H1 (cell line): ENCODE measurements at regions not wholly inside any gene's neighbourhood (a gene's known extent, or its start where the extent isn't known, plus 50 kb on each side); places are given as distances from the start of the nearest gene placed in this dataset.

Experiments
- CTCF ChIA-PET: fragments of 300-600 bp; sonication (Branson Sonifier 250); formaldehyde crosslinking; loops from one replicate; lab custom pipeline; 2021; ENCODE audit not compliant: partially characterized antibody; lab: Charles Lee
- POLR2A ChIA-PET: fragments of 300-600 bp; sonication (Branson Sonifier 250); formaldehyde crosslinking; loops from one replicate; lab custom pipeline; 2021; ENCODE audit warnings: inconsistent platforms; ENCODE audit not compliant: partially characterized antibody; lab: Charles Lee
- DNase-seq, 2 experiments: peaks; one replicate each; pipeline versions ENCODE4 v3.0.0 to v3.0.0-alpha.2; 2010 to 2022; ENCODE audit warnings: low spot score in 2 of 2, low read depth in 1 of 2, mixed read lengths in 1 of 2
- FAIRE-seq: peaks from 2 replicates; lab custom pipeline; 2011; peaks lifted over from hg19 to GRCh38; lab: Jason Lieb, UNC
- H2AFZ ChIP-seq: 2 replicates; pipeline ENCODE4 v1.8.1; 2012; ENCODE audit warnings: low read length, inconsistent platforms
- H2AK5ac ChIP-seq: 2 replicates; pipeline ENCODE4 v1.6.1; 2013; ENCODE audit warnings: low read depth, low read length
- H2BK120ac ChIP-seq: replicated peaks from 2 replicates; pipeline ENCODE3; 2013; ENCODE audit warnings: low read depth, low read length, inconsistent platforms
- H2BK12ac ChIP-seq: 2 replicates; pipeline ENCODE4 v1.6.1; 2013; ENCODE audit warnings: low read depth, low read length
- H2BK15ac ChIP-seq: 2 replicates; pipeline ENCODE4 v1.6.1; 2013; ENCODE audit warnings: low read length
- H2BK20ac ChIP-seq: 2 replicates; pipeline ENCODE4 v1.6.1; 2013; ENCODE audit warnings: low read length
- H2BK5ac ChIP-seq: 2 replicates; pipeline ENCODE4 v1.6.1; 2013; ENCODE audit warnings: low read depth, low read length
- H3K14ac ChIP-seq: 2 replicates; pipeline ENCODE4 v1.6.1; 2013; ENCODE audit warnings: inconsistent platforms; ENCODE audit not compliant: insufficient read length
- H3K18ac ChIP-seq: 2 replicates; pipeline ENCODE4 v1.6.1; 2013; ENCODE audit warnings: low read length; ENCODE audit errors: extremely low read depth
- H3K23ac ChIP-seq: 2 replicates; pipeline ENCODE4 v1.6.1; 2013; ENCODE audit warnings: inconsistent platforms; ENCODE audit not compliant: insufficient read length
- H3K23me2 ChIP-seq: 2 replicates; pipeline ENCODE4 v1.6.1; 2013; ENCODE audit warnings: low read depth, low read length
- H3K27ac ChIP-seq: 2 replicates; pipeline ENCODE4 v1.6.1; 2011; ENCODE audit warnings: low read depth, low read length, inconsistent platforms
- H3K27me3 ChIP-seq, 4 experiments: replicated peaks in 1 of 4; 1 replicate in 1 of 4; 2 replicates in 3 of 4; pipeline versions ENCODE4 v1.6.1 to v1.8.1; 2011 to 2013; ENCODE audit warnings: low read length in 3 of 4, mild to moderate bottlenecking in 3 of 4, inconsistent platforms in 2 of 4, mixed read lengths in 2 of 4, moderate library complexity in 1 of 4; ENCODE audit not compliant: control insufficient read depth in 3 of 4, insufficient read depth in 3 of 4; ENCODE audit errors: extremely low read depth in 1 of 4
- H3K36me3 ChIP-seq, 4 experiments: 2 replicates each; pipeline versions ENCODE4 v1.6.1 to v1.8.1; 2011 to 2013; ENCODE audit warnings: mild to moderate bottlenecking in 4 of 4, low read length in 3 of 4, moderate library complexity in 2 of 4, control low read depth in 1 of 4, inconsistent platforms in 1 of 4; ENCODE audit not compliant: insufficient read depth in 4 of 4, control insufficient read depth in 2 of 4
- H3K4ac ChIP-seq: replicated peaks from 2 replicates; pipeline ENCODE3; 2013; ENCODE audit warnings: low read length, low read depth, mixed read lengths, inconsistent platforms; ENCODE audit not compliant: insufficient read length
- H3K4me1 ChIP-seq, 4 experiments: replicated peaks in 1 of 4; 1 replicate in 1 of 4; 2 replicates in 3 of 4; pipeline versions ENCODE4 v1.6.1 to v1.8.1; 2011 to 2013; ENCODE audit warnings: low read length in 3 of 4, inconsistent platforms in 2 of 4, mixed read lengths in 1 of 4; ENCODE audit not compliant: insufficient read depth in 4 of 4, control insufficient read depth in 3 of 4
- H3K4me2 ChIP-seq, 2 experiments: 2 replicates each; pipeline versions ENCODE4 v1.6.1 to v1.8.1; 2011 to 2013; ENCODE audit warnings: low read depth in 2 of 2, low read length in 2 of 2, control low read depth in 1 of 2, inconsistent platforms in 1 of 2, mild to moderate bottlenecking in 1 of 2; ENCODE audit not compliant: insufficient read depth in 1 of 2
- H3K4me3 ChIP-seq, 4 experiments: fragments of 200-600, 300-600 bp in 1 of 4; sonication (generic), shearing (Covaris generic), sonication (Bioruptor Twin) in 1 of 4; 2 replicates each; pipeline versions ENCODE4 v1.5.1 to v1.8.1; 2011 to 2016; ENCODE audit warnings: low read length in 4 of 4, low read depth in 3 of 4, control low read depth in 2 of 4, inconsistent platforms in 2 of 4, mild to moderate bottlenecking in 2 of 4, mixed read lengths in 1 of 4, moderate library complexity in 1 of 4; ENCODE audit not compliant: insufficient read depth in 2 of 4; ENCODE audit errors: extremely low read depth in 1 of 4
- H3K56ac ChIP-seq: replicated peaks from 2 replicates; pipeline ENCODE3; 2013; ENCODE audit warnings: low read depth, mild to moderate bottlenecking, mixed read lengths, low read length, inconsistent platforms; ENCODE audit not compliant: insufficient read length
- H3K79me1 ChIP-seq: 2 replicates; pipeline ENCODE4 v1.6.1; 2013; ENCODE audit warnings: low read depth, low read length, control low read depth
- H3K79me2 ChIP-seq, 2 experiments: 2 replicates each; pipeline versions ENCODE4 v1.6.1 to v1.8.1; 2012 to 2013; ENCODE audit warnings: low read length in 2 of 2, mild to moderate bottlenecking in 2 of 2, inconsistent platforms in 1 of 2; ENCODE audit not compliant: insufficient read depth in 2 of 2, control insufficient read depth in 1 of 2
- H3K9ac ChIP-seq, 4 experiments: replicated peaks in 1 of 4; 1 replicate in 1 of 4; 2 replicates in 3 of 4; pipeline versions ENCODE4 v1.6.1 to v1.8.1; 2011 to 2013; ENCODE audit warnings: low read depth in 3 of 4, low read length in 3 of 4, control low read depth in 2 of 4, mild to moderate bottlenecking in 2 of 4, moderate library complexity in 2 of 4, inconsistent platforms in 1 of 4; ENCODE audit errors: extremely low read depth in 1 of 4
- H3K9me3 ChIP-seq, 2 experiments: 2 replicates each; pipeline versions ENCODE4 v1.6.1 to v1.8.1; 2012 to 2013; ENCODE audit warnings: mild to moderate bottlenecking in 2 of 2, moderate library complexity in 2 of 2, control low read depth in 1 of 2, inconsistent platforms in 1 of 2, low read depth in 1 of 2, low read length in 1 of 2, mixed read lengths in 1 of 2; ENCODE audit not compliant: insufficient read depth in 2 of 2
- H4K20me1 ChIP-seq, 2 experiments: replicated peaks in 1 of 2; 2 replicates each; pipeline versions ENCODE3 to v1.8.1; 2011 to 2013; ENCODE audit warnings: inconsistent platforms in 2 of 2, low read length in 2 of 2, mild to moderate bottlenecking in 1 of 2; ENCODE audit not compliant: insufficient read depth in 2 of 2, control insufficient read depth in 1 of 2
- H4K5ac ChIP-seq: 2 replicates; pipeline ENCODE4 v1.6.1; 2013; ENCODE audit warnings: low read length, low read depth, mixed read lengths, inconsistent platforms; ENCODE audit not compliant: insufficient read length
- H4K8ac ChIP-seq: 2 replicates; pipeline ENCODE4 v1.8.0; 2013; ENCODE audit warnings: mild to moderate bottlenecking, moderate library complexity, low read length, inconsistent platforms; ENCODE audit not compliant: insufficient read depth; ENCODE audit errors: extremely low read depth
- H4K91ac ChIP-seq: replicated peaks from 2 replicates; pipeline ENCODE3; 2013; ENCODE audit warnings: low read length, mixed read lengths, inconsistent platforms; ENCODE audit not compliant: insufficient read length
- BRCA1 ChIP-seq: IDR thresholded peaks from 2 replicates; pipeline ENCODE4 v1.6.1; 2012; ENCODE audit warnings: low read depth, low read length, improper control_type of control experiment
- GABPA ChIP-seq: IDR thresholded peaks from 2 replicates; pipeline ENCODE4 v1.6.1; 2011; ENCODE audit warnings: mild to moderate bottlenecking, low read length, moderate library complexity, borderline replicate concordance; ENCODE audit not compliant: insufficient read depth
- PHF8 ChIP-seq: fragments of 200-600 bp; sonication (generic); conservative IDR thresholded peaks from 2 replicates; pipeline ENCODE4 v1.7.1; 2012; ENCODE audit warnings: low read depth, mild to moderate bottlenecking, inconsistent platforms, low read length, moderate library complexity
- RAD21 ChIP-seq, 2 experiments: IDR thresholded peaks in 1 of 2; conservative IDR thresholded peaks in 1 of 2; 2 replicates each; pipeline ENCODE4 v1.6.1; 2011; ENCODE audit warnings: low read depth in 2 of 2, low read length in 2 of 2, improper control_type of control experiment in 1 of 2, inconsistent platforms in 1 of 2, mild to moderate bottlenecking in 1 of 2, moderate library complexity in 1 of 2
- SP1 ChIP-seq: IDR thresholded peaks from 2 replicates; pipeline ENCODE4 v1.6.1; 2011; ENCODE audit warnings: low read depth, low read length
- SP2 ChIP-seq: IDR thresholded peaks from 2 replicates; pipeline ENCODE4 v1.6.1; 2012; ENCODE audit warnings: mild to moderate bottlenecking, low read length, inconsistent platforms
- TAF1 ChIP-seq: IDR thresholded peaks from 2 replicates; pipeline ENCODE4 v1.6.1; 2011; ENCODE audit warnings: mild to moderate bottlenecking, low read depth, low read length
- TBP ChIP-seq: IDR thresholded peaks from 2 replicates; pipeline ENCODE4 v1.6.1; 2011; ENCODE audit warnings: low read depth, low read length, improper control_type of control experiment
- YY1 ChIP-seq: IDR thresholded peaks from 2 replicates; pipeline ENCODE4 v1.6.1; 2011; ENCODE audit warnings: low read depth, mild to moderate bottlenecking, low read length
- ZNF274 ChIP-seq: IDR thresholded peaks from 2 replicates; pipeline ENCODE4 v1.7.0; 2012; ENCODE audit warnings: low read length, borderline replicate concordance; ENCODE audit errors: extremely low read depth
- WGBS, 2 experiments: shearing (Covaris generic) in 1 of 2; methylation state at CpG; one replicate each; pipeline versions ENCODE4 v1.1.6 to v1.1.7; 2013 to 2015; ENCODE audit warnings: low lambda C conversion rate in 2 of 2, mixed read lengths in 2 of 2, inconsistent platforms in 1 of 2, low coverage in 1 of 2, missing lambda C conversion rate in 1 of 2; ENCODE audit not compliant: insufficient replicate concordance in 2 of 2, insufficient coverage in 1 of 2, insufficient read length in 1 of 2; ENCODE audit errors: extremely low coverage in 1 of 2, missing lambda C conversion rate in 1 of 2; 5-methylcytosine and 5-hydroxymethylcytosine counted together
- TF ChIP-seq, protein P1 (sequence below), 3 experiments: IDR thresholded peaks; 1 replicate in 2 of 3; 2 replicates in 1 of 3; pipeline versions ENCODE4 v1.5.1 to v1.6.1; 2011; ENCODE audit warnings: low read length in 3 of 3, mild to moderate bottlenecking in 3 of 3, inconsistent platforms in 2 of 3, low read depth in 1 of 3, moderate library complexity in 1 of 3; ENCODE audit not compliant: insufficient read depth in 1 of 3; ENCODE audit errors: control extremely low read depth in 1 of 3
- TF ChIP-seq, protein P2 (sequence below): IDR thresholded peaks from 2 replicates; pipeline ENCODE4 v1.6.1; 2012; ENCODE audit warnings: inconsistent platforms

DNA sequence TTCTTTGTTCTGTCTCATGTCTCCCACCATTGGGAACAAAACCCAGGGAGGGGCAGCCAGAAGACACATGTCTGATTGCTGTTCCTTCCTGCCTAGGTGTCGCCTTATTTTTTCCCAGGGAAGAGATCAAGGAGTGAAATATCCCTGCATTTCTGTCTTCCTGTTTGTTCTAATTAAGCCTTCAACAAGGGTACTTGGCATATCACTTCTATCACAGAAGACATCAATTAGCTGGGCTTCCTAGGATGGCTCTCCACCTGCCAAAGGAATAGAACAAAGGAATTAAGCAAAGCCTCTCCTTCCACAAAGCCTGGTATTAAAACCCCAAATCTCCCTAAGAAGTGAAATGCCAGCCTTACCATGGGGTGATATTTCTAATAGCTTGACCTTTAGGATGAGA is 299.5 kb upstream of the CD180 start:
- H3K4me1 ChIP-seq = no peaks in the 10 kb centered on the region
- no peak overlapping the region for H3K27ac ChIP-seq
- no peak overlapping the region for H2BK5ac ChIP-seq
- no peak overlapping the region for H3K4me2 ChIP-seq
- no peak overlapping the region for H3K4me3 ChIP-seq
- no peak overlapping the region for H2BK120ac ChIP-seq
- no peak overlapping the region for H2BK12ac ChIP-seq
- no peak overlapping the region for H3K9ac ChIP-seq
- H3K23ac ChIP-seq = no peak overlapping the region
- H3K23me2 ChIP-seq = no peaks in the 10 kb centered on the region
- no peak overlapping the region for H2BK15ac ChIP-seq
- DNase-seq (no peak), FAIRE-seq (no peak)
- no peak overlapping the region for H4K8ac ChIP-seq
- no peak overlapping the region for H2AFZ ChIP-seq
- POLR2A ChIA-PET = no interaction called here
- 94% methylated on average over 1 of the region's 1 CpG; no CpG with 5 or more reads in 1 of the 2 experiments for WGBS, 2 experiments
- H2BK20ac ChIP-seq = no peak overlapping the region
- H3K79me1 ChIP-seq = no peaks in the 10 kb centered on the region
- CTCF ChIA-PET = interaction anchor here (1.3 to 1.6 kb wide), 2 partner anchors 17 to 756 kb away, joined by 3 to 6 read pairs; no protein-coding TSS in a partner anchor
- H3K79me2 ChIP-seq = no peaks in the 10 kb centered on the region
- H4K5ac ChIP-seq = no peak overlapping the region
- no peak overlapping the region for H3K14ac ChIP-seq
- H3K4ac ChIP-seq = no peak overlapping the region
- no peaks in the 10 kb centered on the region for H3K27me3 ChIP-seq
- no peak overlapping the region for H3K56ac ChIP-seq
- no peak overlapping the region for H2AK5ac ChIP-seq
- H4K91ac ChIP-seq = no peak overlapping the region
- H3K9me3 ChIP-seq = peaks cover 0 to 5% of the 10 kb centered on the region in 2 experiments; a peak in 1 of 4 replicates
- H3K18ac ChIP-seq = no peak overlapping the region
- no peaks in the 10 kb centered on the region for H3K36me3 ChIP-seq
- H4K20me1 ChIP-seq = no peaks in the 10 kb centered on the region
- TF ChIP-seq YY1 (no peak), TBP (no peak), RAD21 (IDR thresholded peaks at IDR 0.05 in 1 of 2, conservative IDR thresholded peaks at IDR 0.05 in 1 of 2; ENCODE audit: low read depth in 2 of 2, low read length in 2 of 2) (no peak), TAF1 (no peak), SP1 (no peak), SP2 (no peak), PHF8 (no peak), BRCA1 (no peak), GABPA (no peak), ZNF274 (no peak)
- TF ChIP-seq, protein P1, sequence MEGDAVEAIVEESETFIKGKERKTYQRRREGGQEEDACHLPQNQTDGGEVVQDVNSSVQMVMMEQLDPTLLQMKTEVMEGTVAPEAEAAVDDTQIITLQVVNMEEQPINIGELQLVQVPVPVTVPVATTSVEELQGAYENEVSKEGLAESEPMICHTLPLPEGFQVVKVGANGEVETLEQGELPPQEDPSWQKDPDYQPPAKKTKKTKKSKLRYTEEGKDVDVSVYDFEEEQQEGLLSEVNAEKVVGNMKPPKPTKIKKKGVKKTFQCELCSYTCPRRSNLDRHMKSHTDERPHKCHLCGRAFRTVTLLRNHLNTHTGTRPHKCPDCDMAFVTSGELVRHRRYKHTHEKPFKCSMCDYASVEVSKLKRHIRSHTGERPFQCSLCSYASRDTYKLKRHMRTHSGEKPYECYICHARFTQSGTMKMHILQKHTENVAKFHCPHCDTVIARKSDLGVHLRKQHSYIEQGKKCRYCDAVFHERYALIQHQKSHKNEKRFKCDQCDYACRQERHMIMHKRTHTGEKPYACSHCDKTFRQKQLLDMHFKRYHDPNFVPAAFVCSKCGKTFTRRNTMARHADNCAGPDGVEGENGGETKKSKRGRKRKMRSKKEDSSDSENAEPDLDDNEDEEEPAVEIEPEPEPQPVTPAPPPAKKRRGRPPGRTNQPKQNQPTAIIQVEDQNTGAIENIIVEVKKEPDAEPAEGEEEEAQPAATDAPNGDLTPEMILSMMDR (IDR thresholded peaks at IDR 0.05; ENCODE audit: control extremely low read depth in 1 of 3, insufficient read depth in 1 of 3, low read depth in 1 of 3, low read length in 3 of 3) = no peak
- TF ChIP-seq, protein P2, sequence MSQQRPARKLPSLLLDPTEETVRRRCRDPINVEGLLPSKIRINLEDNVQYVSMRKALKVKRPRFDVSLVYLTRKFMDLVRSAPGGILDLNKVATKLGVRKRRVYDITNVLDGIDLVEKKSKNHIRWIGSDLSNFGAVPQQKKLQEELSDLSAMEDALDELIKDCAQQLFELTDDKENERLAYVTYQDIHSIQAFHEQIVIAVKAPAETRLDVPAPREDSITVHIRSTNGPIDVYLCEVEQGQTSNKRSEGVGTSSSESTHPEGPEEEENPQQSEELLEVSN = no peak
